Left renal cortex interstitium (tissue), 4 donors: ENCODE measurements at regions not wholly inside any gene's neighbourhood (a gene's known extent, or its start where the extent isn't known, plus 50 kb on each side); places are given as distances from the start of the nearest gene placed in this dataset.
A peak's percentile ranks its signal among the peaks of the same experiment; 100 is the strongest.
"Not testable (repeated sequence)": the region's sequence is repeated elsewhere in the genome, so short reads cannot be mapped to it uniquely, and the experiment has no call there.

Experiments used
- DNase-seq, 4 donors: peaks; one replicate each; pipeline ENCODE4 v3.0.0-alpha.2; 2013; ENCODE audit warnings: low read depth in 4 of 4, low spot score in 2 of 4, missing footprints in 1 of 4

- no peak for DNase-seq
Measured at GRCh38 chr1:204777591-204777990, 92.1 kb upstream of the LRRN2 start.

GRCh38 chr1:204780630-204781029 is 90.0 kb upstream of the NFASC start:
- DNase-seq, result no peak

GRCh38 chr1:204782118-204782700 is 88.5 kb upstream of the NFASC start:
- no peak for DNase-seq

GRCh38 chr1:204785023-204785422 is 85.6 kb upstream of the NFASC start:
- not testable (repeated sequence) for DNase-seq

- DNase-seq, result no peak
Measured at GRCh38 chr1:204788470-204788869, 82.2 kb upstream of the NFASC start.

GRCh38 chr1:204791453-204792353 is 79.0 kb upstream of the NFASC start:
- peak in 2 of 4 donors; percentile 34 to 43 for DNase-seq

- DNase-seq, result no peak
Measured at GRCh38 chr1:204792354-204792692, 78.3 kb upstream of the NFASC start.

GRCh38 chr1:204793259-204793914 is 77.3 kb upstream of the NFASC start:
- no peak for DNase-seq

GRCh38 chr1:204796886-204797285 is 73.8 kb upstream of the NFASC start:
- DNase-seq, result not testable (repeated sequence)

- no peak for DNase-seq
Measured at GRCh38 chr1:204797401-204797800, 73.3 kb upstream of the NFASC start.

GRCh38 chr1:204799630-204800029 is 71.0 kb upstream of the NFASC start:
- no peak for DNase-seq

- no peak for DNase-seq
Measured at GRCh38 chr1:204801211-204801610, 69.5 kb upstream of the NFASC start.

- no peak for DNase-seq
Measured at GRCh38 chr1:204802401-204803175, 68.1 kb upstream of the NFASC start.

GRCh38 chr1:204803607-204804006 is 67.1 kb upstream of the NFASC start:
- DNase-seq, result no peak

GRCh38 chr1:204806943-204807687 is 63.5 kb upstream of the NFASC start:
- DNase-seq, result peak in 3 of 4 donors; percentile 71 to 84 (median 78)

GRCh38 chr1:204809488-204809887 is 61.2 kb upstream of the NFASC start:
- DNase-seq, result no peak

- no peak for DNase-seq
Measured at GRCh38 chr1:204812842-204813241, 57.8 kb upstream of the NFASC start.

GRCh38 chr1:204813522-204813921 is 57.1 kb upstream of the NFASC start:
- DNase-seq, result no peak

- DNase-seq, result no peak
Measured at GRCh38 chr1:204814166-204814884, 56.3 kb upstream of the NFASC start.

- DNase-seq, result no peak
Measured at GRCh38 chr1:204817341-204817740, 53.3 kb upstream of the NFASC start.
